ENCODE measurements at regions not wholly inside any gene's neighbourhood (a gene's known extent, or its start where the extent isn't known, plus 50 kb on each side); places are given as distances from the start of the nearest gene placed in this dataset.

DNA sequence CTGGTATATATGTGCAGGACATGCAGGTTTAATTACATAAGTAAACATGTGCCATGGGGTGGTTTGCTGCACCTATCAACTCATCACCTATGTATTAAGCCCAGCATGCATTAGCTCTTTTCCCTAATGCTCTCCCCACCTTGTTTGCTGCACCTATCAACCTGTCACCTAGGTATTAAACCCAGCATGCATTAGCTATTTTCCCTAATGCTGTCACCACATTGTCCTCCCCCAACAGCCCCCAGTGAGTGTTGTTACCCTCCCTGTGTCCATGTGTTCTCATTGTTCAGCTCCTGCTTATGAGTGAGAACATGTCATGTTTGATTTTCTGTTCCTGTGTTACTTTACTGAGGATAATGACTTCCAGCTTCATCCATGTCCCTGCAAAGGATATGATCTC is 300.5 kb downstream of the ANKRD7 start:
- H3K4me3 ChIP-seq (ENCODE audit: low read length): no peak overlapping the region
- TF ChIP-seq CTCF (conservative IDR thresholded peaks at IDR 0.05; ENCODE audit: low read length): no peak
- no peak for DNase-seq (ENCODE audit: low read depth)

GRCh38 chr7:118531566-118531965 is 307.1 kb downstream of the ANKRD7 start:
- TF ChIP-seq CTCF (conservative IDR thresholded peaks at IDR 0.05; ENCODE audit: low read length): no peak
- no peak for DNase-seq (ENCODE audit: low read depth)
- no peak overlapping the region for H3K4me3 ChIP-seq (ENCODE audit: low read length)

GRCh38 chr7:118559207-118559606 is 334.7 kb downstream of the ANKRD7 start:
- TF ChIP-seq CTCF (conservative IDR thresholded peaks at IDR 0.05; ENCODE audit: low read length): no peak
- DNase-seq (ENCODE audit: low read depth): no peak
- no peak overlapping the region for H3K4me3 ChIP-seq (ENCODE audit: low read length)

DNA sequence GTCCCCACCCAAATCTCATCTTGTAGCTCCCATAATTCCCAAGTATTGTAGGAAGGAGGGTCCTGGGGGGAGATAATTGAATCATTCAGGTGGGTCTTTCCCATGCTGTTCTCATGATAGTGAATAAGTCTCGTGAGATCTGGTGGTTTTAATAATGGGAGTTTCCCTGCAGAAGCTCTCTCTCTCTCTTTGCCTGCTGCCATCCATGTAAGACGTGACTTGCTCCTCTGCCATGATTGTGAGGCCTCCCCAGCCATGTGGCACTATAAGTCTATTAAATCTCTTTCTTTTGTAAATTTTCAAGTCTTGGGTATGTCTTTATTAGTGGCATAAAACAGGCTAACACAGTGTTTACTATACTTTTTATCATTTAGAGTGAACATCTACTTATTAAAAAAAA is 338.8 kb downstream of the ANKRD7 start:
- no peak for TF ChIP-seq CTCF (conservative IDR thresholded peaks at IDR 0.05; ENCODE audit: low read length)
- DNase-seq (ENCODE audit: low read depth): no peak
- H3K4me3 ChIP-seq (ENCODE audit: low read length): no peak overlapping the region

- no peak for DNase-seq (ENCODE audit: low read depth)
These were observed 348.1 kb downstream of the ANKRD7 start for GRCh38 chr7:118572604-118573003.

DNA sequence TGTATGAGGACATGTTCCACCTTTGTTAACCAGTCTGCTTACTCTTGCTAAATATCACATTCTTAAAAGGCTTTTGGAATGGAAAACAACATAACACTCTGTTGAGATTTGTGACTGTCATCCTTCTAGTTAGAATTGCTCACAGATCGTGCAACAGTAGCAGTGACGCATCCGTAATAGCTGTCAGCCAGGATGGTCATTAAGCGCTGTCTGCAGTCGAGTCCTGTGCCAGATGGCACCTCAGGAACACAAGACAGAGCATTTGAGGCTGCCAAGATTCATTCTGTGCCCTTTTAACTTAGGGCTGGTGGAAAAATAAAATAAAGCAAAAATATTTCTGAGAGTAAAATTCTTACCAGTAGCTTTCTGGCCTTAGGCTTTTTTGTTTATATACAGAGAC is 348.6 kb downstream of the ANKRD7 start:
- DNase-seq (ENCODE audit: low read depth): no peak
- no peak for TF ChIP-seq CTCF (conservative IDR thresholded peaks at IDR 0.05; ENCODE audit: low read length)
- no peak overlapping the region for H3K4me3 ChIP-seq (ENCODE audit: low read length)

More at GRCh38 chr7:118572604-118573003, 348.1 kb downstream of the ANKRD7 start:
- H3K4me3 ChIP-seq (ENCODE audit: low read length): no peak overlapping the region
- TF ChIP-seq CTCF (conservative IDR thresholded peaks at IDR 0.05; ENCODE audit: low read length): no peak

DNA sequence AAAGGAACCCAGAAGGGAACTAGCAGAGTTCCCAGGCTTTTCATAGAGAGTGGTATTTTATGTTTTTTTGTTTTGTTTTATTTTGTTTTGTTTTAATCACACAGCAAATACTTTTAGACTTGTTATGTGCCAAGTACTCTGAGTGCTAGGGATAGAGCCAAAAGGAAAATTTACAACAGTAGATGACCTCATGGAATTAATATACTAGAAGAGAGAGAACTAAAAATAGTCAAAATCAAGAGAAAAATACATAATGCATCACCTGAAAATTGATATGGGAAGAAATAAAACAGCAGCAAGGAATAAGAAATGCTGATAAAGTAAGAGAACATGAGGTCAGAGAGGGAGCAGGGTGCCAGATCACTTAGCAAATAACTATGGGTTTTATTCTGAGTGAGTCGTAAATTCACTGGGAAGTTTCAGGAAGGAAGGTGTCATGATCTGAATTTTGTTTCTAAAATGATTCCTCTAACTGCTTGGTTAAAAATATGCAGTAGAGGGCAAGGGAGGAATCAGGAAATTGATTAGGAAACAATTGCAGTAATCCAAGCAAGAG is 351.0 kb downstream of the ANKRD7 start:
- no peak overlapping the region for H3K4me3 ChIP-seq (ENCODE audit: low read length)
- no peak for TF ChIP-seq CTCF (conservative IDR thresholded peaks at IDR 0.05; ENCODE audit: low read length)
- DNase-seq (ENCODE audit: low read depth): no peak
